ENCODE measurements at regions not wholly inside any gene's neighbourhood (a gene's known extent, or its start where the extent isn't known, plus 50 kb on each side); places are given as distances from the start of the nearest gene placed in this dataset.
"Not testable (repeated sequence)": the region's sequence is repeated elsewhere in the genome, so short reads cannot be mapped to it uniquely, and the experiment has no call there.

DNA sequence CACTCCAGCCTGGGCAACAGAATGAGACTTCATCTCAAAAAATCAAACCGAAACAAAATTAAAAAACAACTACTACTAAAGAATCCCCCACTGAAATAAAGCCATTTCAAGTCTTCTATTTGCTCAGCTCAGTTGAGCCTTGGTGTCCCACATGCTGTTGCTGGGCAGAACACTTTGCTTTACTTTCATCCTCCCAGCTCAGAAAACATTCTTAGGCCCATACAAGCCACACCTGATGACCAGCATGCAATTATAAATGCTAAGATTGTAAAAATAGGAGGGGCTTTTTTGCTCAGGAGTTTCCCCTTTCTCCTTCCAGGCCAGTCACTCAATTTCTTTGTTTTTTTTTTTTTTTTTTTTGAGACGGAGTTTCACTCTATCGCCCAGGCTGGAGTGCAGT, 94.6 kb upstream of the PRSS12 start:
- ATAC-seq; H3K36me3 ChIP-seq (ENCODE audit: low read depth); H3K4me3 ChIP-seq; H3K4me1 ChIP-seq (ENCODE audit: low read depth); DNase-seq; H3K9me3 ChIP-seq; intact Hi-C loops (cut with DNase I, micrococcal nuclease): not testable (repeated sequence)

- H3K9me3 ChIP-seq; H3K36me3 ChIP-seq (ENCODE audit: low read depth); intact Hi-C loops (cut with DNase I, micrococcal nuclease); DNase-seq; H3K4me1 ChIP-seq (ENCODE audit: low read depth); H3K4me3 ChIP-seq; ATAC-seq: not testable (repeated sequence)
Observed at GRCh38 chr4:118454857-118455256, 102.1 kb upstream of the PRSS12 start.

DNA sequence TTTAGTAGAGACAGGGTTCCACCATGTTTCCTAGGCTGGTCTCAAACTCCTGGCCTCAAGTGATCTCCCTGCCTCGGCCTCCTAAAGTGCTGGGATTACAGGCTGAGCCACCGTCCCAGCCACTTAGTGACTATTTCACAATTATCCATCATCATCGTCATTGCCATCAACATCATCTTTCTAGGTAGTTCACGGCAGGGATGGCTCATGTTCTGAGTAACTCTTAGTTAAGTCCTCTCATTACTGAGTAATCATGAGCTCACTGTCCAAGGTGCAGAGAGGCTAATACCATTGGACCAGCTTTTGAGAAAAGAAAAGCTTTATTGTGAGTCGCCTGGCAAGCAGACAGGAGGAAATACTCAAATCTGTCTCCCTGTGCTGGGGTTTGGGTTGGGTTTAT, 108.6 kb upstream of the PRSS12 start:
- ATAC-seq; H3K4me3 ChIP-seq; H3K4me1 ChIP-seq (ENCODE audit: low read depth); intact Hi-C loops (cut with DNase I, micrococcal nuclease); H3K36me3 ChIP-seq (ENCODE audit: low read depth); H3K9me3 ChIP-seq; DNase-seq: not testable (repeated sequence)

DNA sequence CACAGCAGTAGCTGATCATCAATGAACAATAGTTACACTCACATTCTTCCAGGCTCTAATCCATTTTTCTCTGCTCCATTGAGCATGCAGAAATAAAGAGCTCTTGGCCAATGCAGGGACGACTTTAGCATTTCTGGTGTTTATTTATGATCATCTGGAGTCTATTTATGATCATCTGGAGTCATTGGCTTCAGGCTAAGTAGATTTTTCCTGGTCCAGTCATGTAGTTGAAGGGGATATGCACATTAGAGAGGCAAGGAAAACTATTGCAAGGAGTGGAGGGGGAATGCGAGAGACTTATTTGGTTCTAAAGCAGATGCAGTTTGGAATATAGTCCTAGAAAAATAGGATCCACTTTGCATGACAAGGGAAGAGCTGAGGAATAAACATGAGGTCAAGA, 113.0 kb upstream of the PRSS12 start:
- H3K9me3 ChIP-seq; H3K4me1 ChIP-seq (ENCODE audit: low read depth); H3K4me3 ChIP-seq; DNase-seq; intact Hi-C loops (cut with DNase I, micrococcal nuclease); ATAC-seq; H3K36me3 ChIP-seq (ENCODE audit: low read depth): not testable (repeated sequence)

DNA sequence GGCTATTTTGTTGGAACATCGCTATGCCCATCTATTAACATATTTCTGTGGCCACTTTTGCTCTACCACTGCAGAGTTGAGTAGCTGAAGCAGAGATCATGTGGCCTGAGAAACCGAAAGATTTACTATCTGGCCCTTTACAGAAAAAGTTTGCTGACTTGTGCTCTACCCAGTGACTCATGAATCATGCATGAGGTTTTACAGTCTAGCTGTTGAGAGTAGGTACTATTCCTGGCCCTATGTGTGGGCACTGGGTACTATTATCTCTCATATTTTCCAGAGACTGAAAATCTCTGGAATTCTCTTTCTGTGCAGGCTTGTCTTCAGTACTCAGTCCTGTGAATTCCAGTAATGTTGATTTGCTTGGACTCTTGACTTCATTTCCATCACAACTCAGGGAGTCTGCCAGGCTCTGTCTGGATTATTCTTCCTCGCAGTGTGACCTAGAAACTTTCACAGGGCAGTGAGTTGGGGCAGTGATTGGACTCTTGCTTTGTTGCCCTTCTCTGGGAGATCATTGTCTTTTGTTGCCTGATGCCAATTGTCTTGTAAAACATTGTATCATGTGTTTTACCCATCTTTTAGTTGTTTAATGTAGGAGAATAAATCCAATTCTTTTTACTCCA, 121.3 kb upstream of the PRSS12 start:
- ATAC-seq; intact Hi-C loops (cut with DNase I, micrococcal nuclease); H3K9me3 ChIP-seq; H3K4me3 ChIP-seq; DNase-seq; H3K36me3 ChIP-seq (ENCODE audit: low read depth); H3K4me1 ChIP-seq (ENCODE audit: low read depth): not testable (repeated sequence)

DNA sequence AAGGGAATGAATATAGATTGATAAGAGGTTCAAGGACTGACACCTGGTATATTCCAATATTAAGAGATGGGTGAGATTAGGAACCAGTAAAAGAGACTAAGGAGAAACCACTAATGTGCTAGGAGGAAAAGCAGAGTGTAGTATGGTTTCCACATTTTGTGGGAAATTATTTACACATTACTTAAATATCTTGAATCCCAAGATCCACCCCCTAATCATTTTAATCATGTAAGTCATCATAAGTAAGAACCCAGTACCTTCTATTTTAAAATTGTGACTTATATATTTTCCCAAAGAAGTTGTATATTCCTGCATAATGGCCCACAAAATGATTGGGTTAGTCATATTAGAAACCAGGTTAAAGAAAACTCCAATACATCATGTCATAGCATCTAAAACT, 122.0 kb upstream of the PRSS12 start:
- DNase-seq; H3K36me3 ChIP-seq (ENCODE audit: low read depth); ATAC-seq; H3K9me3 ChIP-seq; H3K4me3 ChIP-seq; H3K4me1 ChIP-seq (ENCODE audit: low read depth); intact Hi-C loops (cut with DNase I, micrococcal nuclease): not testable (repeated sequence)

DNA sequence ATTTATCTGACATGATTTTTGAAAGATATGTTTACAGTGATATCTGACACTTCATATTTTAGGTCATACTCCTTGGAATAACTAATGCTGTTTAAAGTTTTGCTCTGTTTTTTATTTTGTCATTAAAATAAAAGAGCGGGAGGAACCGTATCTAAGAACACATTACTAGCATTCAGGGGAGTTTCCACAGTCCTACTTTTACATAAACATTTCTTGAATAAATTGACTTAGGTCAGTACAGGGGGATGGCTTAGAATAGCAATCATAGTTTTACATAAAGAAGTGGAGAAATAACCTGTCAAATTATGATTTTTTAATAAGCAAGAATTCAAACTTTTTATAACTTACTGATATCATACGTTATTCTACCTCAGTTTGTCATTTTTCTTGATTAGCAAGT, 123.1 kb upstream of the PRSS12 start:
- H3K36me3 ChIP-seq (ENCODE audit: low read depth); H3K4me1 ChIP-seq (ENCODE audit: low read depth); H3K4me3 ChIP-seq; intact Hi-C loops (cut with DNase I, micrococcal nuclease); ATAC-seq; H3K9me3 ChIP-seq; DNase-seq: not testable (repeated sequence)

DNA sequence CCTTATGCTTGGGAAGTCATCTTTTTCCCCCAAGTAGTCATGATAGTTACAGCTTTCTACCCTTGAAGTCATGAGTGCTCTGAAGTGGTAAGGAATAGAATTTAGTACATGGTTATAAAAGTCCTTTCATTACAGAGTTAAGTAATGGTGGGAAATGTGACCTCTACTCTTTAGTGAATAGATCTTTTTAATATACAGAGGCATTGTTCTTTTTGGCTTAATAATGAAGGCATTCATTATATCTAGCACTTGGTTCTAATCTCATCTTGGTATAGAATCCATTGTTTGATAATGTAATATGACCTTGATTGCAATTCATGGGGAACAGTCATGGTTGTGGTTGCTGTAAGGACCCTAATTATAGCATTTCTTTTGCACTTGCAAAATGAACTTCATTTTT, 125.0 kb upstream of the PRSS12 start:
- ATAC-seq; H3K9me3 ChIP-seq; DNase-seq; H3K36me3 ChIP-seq (ENCODE audit: low read depth); H3K4me3 ChIP-seq; intact Hi-C loops (cut with DNase I, micrococcal nuclease); H3K4me1 ChIP-seq (ENCODE audit: low read depth): not testable (repeated sequence)

DNA sequence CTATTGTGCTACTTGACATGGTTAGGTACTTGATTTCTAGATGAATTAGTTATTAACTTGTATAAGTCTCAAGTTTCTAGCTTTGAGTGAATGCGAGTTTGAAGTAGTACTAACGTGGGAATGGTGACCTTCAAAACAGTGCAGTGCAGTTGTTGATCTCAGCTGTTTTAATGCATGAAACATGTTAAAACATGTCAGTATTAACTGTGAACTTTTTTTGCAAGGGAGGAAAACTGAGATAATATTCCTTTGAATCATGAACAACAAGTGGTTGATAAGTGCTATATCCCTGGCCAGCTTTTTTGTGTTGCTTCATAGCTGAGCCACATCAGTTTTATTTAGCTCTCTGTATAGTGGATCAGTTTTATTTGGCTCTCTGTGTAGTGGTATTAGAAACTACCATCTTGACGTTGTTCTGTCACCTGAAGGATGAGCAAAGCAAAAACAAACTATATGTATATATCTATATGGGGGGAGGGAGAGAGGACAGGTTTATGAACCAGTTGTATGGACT, 133.1 kb upstream of the PRSS12 start:
- H3K9me3 ChIP-seq; H3K4me1 ChIP-seq (ENCODE audit: low read depth); ATAC-seq; H3K36me3 ChIP-seq (ENCODE audit: low read depth); H3K4me3 ChIP-seq; intact Hi-C loops (cut with DNase I, micrococcal nuclease); DNase-seq: not testable (repeated sequence)

DNA sequence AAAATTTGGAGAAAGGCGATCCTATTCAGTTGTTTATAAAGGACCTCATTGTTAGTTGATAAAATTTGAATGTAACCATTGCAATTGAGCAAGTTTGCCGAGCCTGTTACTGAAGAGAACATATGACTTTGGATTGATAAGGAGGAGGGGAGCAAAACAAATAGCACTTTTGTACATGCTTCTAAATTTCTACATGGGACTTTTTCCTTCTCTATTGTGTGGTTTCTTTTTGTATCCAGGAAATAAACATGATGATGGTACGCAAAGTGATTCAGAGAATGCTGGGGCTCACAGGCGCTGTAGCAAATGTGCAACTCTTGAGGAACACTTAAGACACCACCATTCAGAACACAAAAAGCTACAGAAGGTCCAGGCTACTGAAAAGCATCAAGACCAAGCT, 140.2 kb upstream of the PRSS12 start:
- H3K4me1 ChIP-seq (ENCODE audit: low read depth); H3K4me3 ChIP-seq; ATAC-seq; DNase-seq; H3K36me3 ChIP-seq (ENCODE audit: low read depth); intact Hi-C loops (cut with DNase I, micrococcal nuclease); H3K9me3 ChIP-seq: not testable (repeated sequence)

GRCh38 chr4:118494437-118494836, 141.6 kb upstream of the PRSS12 start:
- ATAC-seq; intact Hi-C loops (cut with DNase I, micrococcal nuclease); H3K4me3 ChIP-seq; H3K9me3 ChIP-seq; H3K4me1 ChIP-seq (ENCODE audit: low read depth); DNase-seq; H3K36me3 ChIP-seq (ENCODE audit: low read depth): not testable (repeated sequence)

GRCh38 chr4:118502967-118503366, 150.2 kb upstream of the PRSS12 start:
- H3K9me3 ChIP-seq; ATAC-seq; intact Hi-C loops (cut with DNase I, micrococcal nuclease): not testable (repeated sequence)

GRCh38 chr4:118504927-118505326, 152.1 kb upstream of the PRSS12 start:
- intact Hi-C loops (cut with DNase I, micrococcal nuclease); H3K9me3 ChIP-seq; ATAC-seq; DNase-seq; H3K36me3 ChIP-seq (ENCODE audit: low read depth); H3K4me1 ChIP-seq (ENCODE audit: low read depth); H3K4me3 ChIP-seq: not testable (repeated sequence)

More at GRCh38 chr4:118502967-118503366, 150.2 kb upstream of the PRSS12 start:
- DNase-seq; H3K4me1 ChIP-seq (ENCODE audit: low read depth); H3K4me3 ChIP-seq; H3K36me3 ChIP-seq (ENCODE audit: low read depth): not testable (repeated sequence)

- H3K4me1 ChIP-seq (ENCODE audit: low read depth); intact Hi-C loops (cut with DNase I, micrococcal nuclease); DNase-seq; H3K9me3 ChIP-seq; ATAC-seq; H3K36me3 ChIP-seq (ENCODE audit: low read depth); H3K4me3 ChIP-seq: not testable (repeated sequence)
Observed at GRCh38 chr4:118505491-118505890, 152.7 kb upstream of the PRSS12 start.

- DNase-seq; ATAC-seq; H3K9me3 ChIP-seq; H3K4me1 ChIP-seq (ENCODE audit: low read depth); H3K4me3 ChIP-seq; H3K36me3 ChIP-seq (ENCODE audit: low read depth); intact Hi-C loops (cut with DNase I, micrococcal nuclease): not testable (repeated sequence)
Observed at GRCh38 chr4:118512870-118513269, 160.1 kb upstream of the PRSS12 start.
